ENCODE measurements at regions not wholly inside any gene's neighbourhood (a gene's known extent, or its start where the extent isn't known, plus 50 kb on each side); places are given as distances from the start of the nearest gene placed in this dataset.
A peak's percentile ranks its signal among the peaks of the same experiment; 100 is the strongest.

- H3K27me3 Mint-ChIP-seq (ENCODE audit: low read depth), result no peaks in the 10 kb centered on the region
- no peaks in the 10 kb centered on the region for H3K9me3 Mint-ChIP-seq
- no peak overlapping the region for H3K27ac Mint-ChIP-seq
- peak overlapping the region; percentile 41 to 83 for H3K4me3 Mint-ChIP-seq
- H3K36me3 Mint-ChIP-seq (ENCODE audit: insufficient read depth in 2 of 2), result no peaks in the 10 kb centered on the region
- peaks cover 20% of the 10 kb centered on the region for H3K4me1 Mint-ChIP-seq (ENCODE audit: low read depth)
- peak; percentile 37 to 57 for ATAC-seq (replicated peaks in 1 of 2)
- DNase-seq, result peak; percentile 44 to 56
Measured at GRCh38 chr6:137341681-137342195, 122.6 kb upstream of the IFNGR1 start.

- H3K9me3 Mint-ChIP-seq, result no peaks in the 10 kb centered on the region
- no peak overlapping the region for H3K27ac Mint-ChIP-seq
- H3K36me3 Mint-ChIP-seq (ENCODE audit: insufficient read depth in 2 of 2), result no peaks in the 10 kb centered on the region
- DNase-seq (no peak), ATAC-seq (replicated peaks in 1 of 2) (no peak)
- H3K27me3 Mint-ChIP-seq (ENCODE audit: low read depth), result peaks cover 8% of the 10 kb centered on the region
- peaks cover 20% of the 10 kb centered on the region for H3K4me1 Mint-ChIP-seq (ENCODE audit: low read depth)
- H3K4me3 Mint-ChIP-seq, result no peak overlapping the region
Measured at GRCh38 chr6:137339929-137340559, 120.9 kb upstream of the IFNGR1 start.

- Mint-ChIP-seq H3K36me3 (ENCODE audit: insufficient read depth in 2 of 2) (no peaks in the 10 kb centered on the region), H3K27ac (no peak overlapping the region), H3K9me3 (no peaks in the 10 kb centered on the region), H3K4me3 (no peak overlapping the region), H3K4me1 (ENCODE audit: low read depth) (no peaks in the 10 kb centered on the region), H3K27me3 (ENCODE audit: low read depth) (peaks cover 22% of the 10 kb centered on the region)
- no peak for DNase-seq
- no peak for ATAC-seq (replicated peaks in 1 of 2)
Measured at GRCh38 chr6:137334884-137335283, 115.7 kb upstream of the IFNGR1 start.

- no peak overlapping the region for H3K27ac Mint-ChIP-seq
- no peak overlapping the region for H3K4me3 Mint-ChIP-seq
- ATAC-seq (replicated peaks in 1 of 2) (no peak), DNase-seq (no peak)
- peaks cover 22% of the 10 kb centered on the region for H3K27me3 Mint-ChIP-seq (ENCODE audit: low read depth)
- no peaks in the 10 kb centered on the region for H3K4me1 Mint-ChIP-seq (ENCODE audit: low read depth)
- no peaks in the 10 kb centered on the region for H3K36me3 Mint-ChIP-seq (ENCODE audit: insufficient read depth in 2 of 2)
- H3K9me3 Mint-ChIP-seq, result no peaks in the 10 kb centered on the region
Measured at GRCh38 chr6:137334094-137334493, 114.9 kb upstream of the IFNGR1 start.

GRCh38 chr6:137332637-137333280 is 113.6 kb upstream of the IFNGR1 start:
- Mint-ChIP-seq H3K27ac (no peak overlapping the region), H3K4me3 (no peak overlapping the region), H3K36me3 (ENCODE audit: insufficient read depth in 2 of 2) (no peaks in the 10 kb centered on the region), H3K9me3 (no peaks in the 10 kb centered on the region), H3K4me1 (ENCODE audit: low read depth) (no peaks in the 10 kb centered on the region), H3K27me3 (ENCODE audit: low read depth) (peaks cover 22% of the 10 kb centered on the region)
- no peak for ATAC-seq (replicated peaks in 1 of 2)
- no peak for DNase-seq

GRCh38 chr6:137323860-137324259 is 104.7 kb upstream of the IFNGR1 start:
- Mint-ChIP-seq H3K4me3 (no peak overlapping the region), H3K27me3 (ENCODE audit: low read depth) (no peaks in the 10 kb centered on the region), H3K27ac (no peak overlapping the region), H3K4me1 (ENCODE audit: low read depth) (no peaks in the 10 kb centered on the region), H3K9me3 (no peaks in the 10 kb centered on the region), H3K36me3 (ENCODE audit: insufficient read depth in 2 of 2) (no peaks in the 10 kb centered on the region)
- ATAC-seq (replicated peaks in 1 of 2) (no peak), DNase-seq (no peak)

- Mint-ChIP-seq H3K27ac (no peak overlapping the region), H3K9me3 (no peaks in the 10 kb centered on the region), H3K27me3 (ENCODE audit: low read depth) (peaks cover 8% of the 10 kb centered on the region), H3K4me3 (no peak overlapping the region), H3K36me3 (ENCODE audit: insufficient read depth in 2 of 2) (no peaks in the 10 kb centered on the region), H3K4me1 (ENCODE audit: low read depth) (no peaks in the 10 kb centered on the region)
- DNase-seq (no peak), ATAC-seq (replicated peaks in 1 of 2) (no peak)
Measured at GRCh38 chr6:137320271-137320670, 101.1 kb upstream of the IFNGR1 start.

- ATAC-seq (replicated peaks in 1 of 2) (no peak), DNase-seq (no peak)
- Mint-ChIP-seq H3K36me3 (ENCODE audit: insufficient read depth in 2 of 2) (no peaks in the 10 kb centered on the region), H3K27me3 (ENCODE audit: low read depth) (peaks cover 12% of the 10 kb centered on the region), H3K4me3 (no peak overlapping the region), H3K9me3 (no peaks in the 10 kb centered on the region), H3K4me1 (ENCODE audit: low read depth) (no peaks in the 10 kb centered on the region), H3K27ac (no peak overlapping the region)
Measured at GRCh38 chr6:137316626-137317025, 97.4 kb upstream of the IFNGR1 start.

- Mint-ChIP-seq H3K36me3 (ENCODE audit: insufficient read depth in 2 of 2) (no peaks in the 10 kb centered on the region), H3K27me3 (ENCODE audit: low read depth) (peaks cover 12% of the 10 kb centered on the region), H3K4me1 (ENCODE audit: low read depth) (no peaks in the 10 kb centered on the region), H3K4me3 (no peak overlapping the region), H3K27ac (no peak overlapping the region), H3K9me3 (no peaks in the 10 kb centered on the region)
- ATAC-seq (replicated peaks in 1 of 2) (no peak), DNase-seq (no peak)
Measured at GRCh38 chr6:137315081-137315480, 95.9 kb upstream of the IFNGR1 start.

GRCh38 chr6:137313928-137314855 is 95.0 kb upstream of the IFNGR1 start:
- Mint-ChIP-seq H3K9me3 (no peaks in the 10 kb centered on the region), H3K4me1 (ENCODE audit: low read depth) (peaks cover under 1% of the 10 kb centered on the region), H3K27me3 (ENCODE audit: low read depth) (peaks cover 12% of the 10 kb centered on the region), H3K4me3 (no peak overlapping the region), H3K36me3 (ENCODE audit: insufficient read depth in 2 of 2) (no peaks in the 10 kb centered on the region), H3K27ac (no peak overlapping the region)
- ATAC-seq (replicated peaks in 1 of 2), result peak; percentile 76 to 77
- peak; percentile 61 to 67 for DNase-seq

GRCh38 chr6:137313211-137313610 is 94.0 kb upstream of the IFNGR1 start:
- ATAC-seq (replicated peaks in 1 of 2) (no peak), DNase-seq (no peak)
- Mint-ChIP-seq H3K36me3 (ENCODE audit: insufficient read depth in 2 of 2) (no peaks in the 10 kb centered on the region), H3K27me3 (ENCODE audit: low read depth) (peaks cover 12% of the 10 kb centered on the region), H3K27ac (no peak overlapping the region), H3K9me3 (no peaks in the 10 kb centered on the region), H3K4me1 (ENCODE audit: low read depth) (peaks cover 5% of the 10 kb centered on the region), H3K4me3 (no peak overlapping the region)

- no peak for DNase-seq
Measured at GRCh38 chr6:137311940-137312339, 92.8 kb upstream of the IFNGR1 start.

More at GRCh38 chr6:137311940-137312339, 92.8 kb upstream of the IFNGR1 start:
- Mint-ChIP-seq H3K9me3 (no peaks in the 10 kb centered on the region), H3K4me1 (ENCODE audit: low read depth) (peaks cover 5% of the 10 kb centered on the region), H3K27me3 (ENCODE audit: low read depth) (peaks cover 12% of the 10 kb centered on the region), H3K36me3 (ENCODE audit: insufficient read depth in 2 of 2) (no peaks in the 10 kb centered on the region), H3K4me3 (no peak overlapping the region), H3K27ac (no peak overlapping the region)
- ATAC-seq (replicated peaks in 1 of 2), result no peak

All from activated T-cell treated with anti-CD3 and anti-CD28 coated beads, Interleukin-2, amount 50 U/mL, for 72 hours (primary cell).